HG03025 (cell line): ENCODE measurements at regions not wholly inside any gene's neighbourhood (a gene's known extent, or its start where the extent isn't known, plus 50 kb on each side); places are given as distances from the start of the nearest gene placed in this dataset.

ENCODE experiments used
- ATAC-seq: cut with Tn5 transposase; IDR thresholded peaks from one replicate; pipeline ENCODE4 v1.9.1; 2021; ENCODE audit warnings: mild to moderate bottlenecking, moderate library complexity; ENCODE audit not compliant: unreplicated experiment, low FRiP score

DNA sequence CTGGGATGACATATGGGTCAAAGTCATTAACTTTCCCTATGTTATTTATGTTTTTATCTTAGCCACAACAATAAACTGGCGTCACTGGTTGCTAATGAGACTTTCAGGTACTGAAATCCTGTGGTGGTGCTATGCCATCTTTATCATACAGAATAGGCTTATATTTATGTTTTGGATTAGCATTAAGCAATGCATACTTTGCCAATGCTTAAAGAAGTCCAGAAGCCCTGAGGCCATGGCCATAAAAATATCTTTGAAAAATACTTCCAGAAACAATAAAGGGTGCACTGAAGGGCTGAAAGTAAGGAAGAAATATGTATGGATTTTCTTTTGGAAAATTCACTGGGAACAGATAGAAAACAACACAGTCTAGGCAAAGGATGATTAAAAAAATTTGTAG lies 304.6 kb upstream of the SLC10A2 start:
- no peak for ATAC-seq

DNA sequence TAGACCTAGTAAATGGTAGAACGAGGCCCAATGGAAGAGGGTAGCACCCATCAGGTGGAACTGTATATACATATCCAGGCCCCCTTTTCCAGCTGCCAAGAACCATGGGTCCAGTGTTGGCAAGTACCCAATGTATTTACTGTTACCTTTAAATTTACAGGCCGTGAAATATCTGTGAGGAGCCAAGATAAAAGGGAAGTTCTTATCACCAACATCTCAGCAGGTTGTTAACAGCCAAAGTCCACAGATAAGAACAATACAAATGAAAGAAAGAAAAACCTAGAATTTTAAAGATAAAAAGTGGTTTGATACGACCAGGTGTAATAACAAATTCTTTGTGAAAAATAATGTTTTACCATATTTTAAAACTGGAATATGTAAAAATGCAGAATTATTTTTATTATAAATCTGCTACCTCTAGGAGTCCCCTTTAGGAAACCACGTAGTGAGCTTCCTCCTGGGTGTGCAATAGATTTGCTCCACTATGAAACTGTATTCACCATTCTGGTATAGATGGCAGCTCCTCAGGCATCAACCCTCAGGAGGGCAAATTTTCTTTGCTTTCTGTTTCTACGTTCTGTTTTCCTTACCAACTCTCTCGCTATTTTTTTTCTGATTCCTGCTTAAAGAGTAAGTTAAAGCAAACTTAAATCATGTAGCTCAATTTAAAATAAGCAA lies 292.2 kb upstream of the SLC10A2 start:
- no peak for ATAC-seq

DNA sequence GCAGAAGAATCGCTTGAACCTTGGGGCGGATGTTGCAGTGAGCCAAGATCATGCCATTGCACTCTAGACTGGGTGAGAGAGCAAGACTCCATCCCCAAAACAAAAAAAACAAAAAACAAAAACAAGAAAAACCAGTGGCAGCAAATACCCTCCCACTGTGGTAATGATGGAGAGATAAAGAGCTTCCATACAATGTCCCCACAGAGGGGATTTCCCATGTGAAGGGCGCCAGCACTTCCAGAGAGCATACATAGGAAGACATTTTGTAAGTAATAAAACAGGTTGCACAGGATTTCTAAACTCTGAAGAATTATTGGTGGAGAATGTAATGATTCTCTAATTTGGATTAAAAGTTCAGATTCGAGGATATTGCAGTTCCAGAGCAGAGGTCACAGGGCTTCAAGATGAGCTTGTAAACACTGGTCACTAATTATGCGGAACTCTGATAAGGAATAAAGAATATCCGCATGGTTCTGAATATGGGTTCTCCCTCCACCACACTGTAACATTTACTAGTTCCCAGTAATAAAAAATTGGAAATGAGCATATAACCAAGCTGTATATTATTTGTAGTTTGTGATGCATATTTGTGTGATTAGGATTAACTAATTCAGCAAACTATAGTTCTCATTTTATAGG lies 290.1 kb upstream of the SLC10A2 start:
- ATAC-seq = no peak

DNA sequence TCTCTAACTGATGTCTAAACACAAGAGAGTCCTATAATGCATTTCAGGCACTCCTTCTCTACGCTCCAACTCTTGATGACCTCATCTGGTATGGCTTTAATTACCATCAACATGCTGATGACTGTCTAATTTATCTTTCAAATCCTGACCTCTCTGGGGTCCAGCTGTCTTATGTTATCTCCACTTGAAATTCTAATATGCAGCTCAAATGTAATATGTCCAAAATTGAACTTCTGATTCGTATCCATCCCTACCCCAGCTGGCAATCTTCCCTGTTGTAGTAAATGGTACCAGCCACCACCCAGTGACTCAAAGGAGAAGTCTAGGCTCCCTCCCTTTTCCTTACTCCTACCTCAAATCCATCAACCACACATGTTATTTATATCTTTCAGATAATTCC lies 288.0 kb upstream of the SLC10A2 start:
- no peak for ATAC-seq

DNA sequence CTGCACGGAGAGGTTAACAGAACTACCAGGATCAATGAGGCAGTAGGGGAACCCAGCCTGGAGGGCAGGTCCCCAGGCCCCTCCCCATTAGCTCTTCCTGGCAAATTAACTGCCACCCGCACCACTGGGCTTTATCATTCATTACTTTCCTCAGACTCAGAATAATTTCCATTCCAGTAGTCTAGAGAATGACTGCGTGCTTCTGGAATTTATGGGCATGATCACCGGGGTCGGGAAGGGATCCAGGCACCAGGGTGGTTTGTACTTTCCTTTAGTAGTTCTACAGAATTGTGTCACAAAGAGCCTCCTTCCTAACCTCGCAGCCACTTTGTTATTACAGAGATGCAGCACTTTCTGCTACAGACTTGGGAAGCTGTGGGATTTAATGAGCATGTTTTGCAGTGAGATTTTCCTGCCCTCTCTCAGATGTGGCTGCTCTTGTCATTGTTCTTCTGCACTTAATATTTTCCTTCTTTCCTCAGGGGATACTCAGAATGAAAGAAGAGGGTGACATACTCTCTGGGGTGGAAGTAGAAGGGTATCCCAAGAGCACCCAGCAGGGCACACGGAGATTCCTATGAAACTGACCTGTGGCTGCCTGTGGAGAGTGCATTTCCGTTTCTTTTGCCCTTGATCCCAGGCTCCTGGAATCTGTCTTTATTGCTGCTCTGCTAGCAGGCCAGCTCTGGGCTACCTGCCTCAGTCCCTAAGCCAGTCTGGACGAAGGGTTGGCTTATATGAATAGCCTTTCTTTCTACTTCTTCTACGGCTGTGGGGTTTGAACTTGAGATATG lies 285.0 kb upstream of the SLC10A2 start:
- no peak for ATAC-seq

DNA sequence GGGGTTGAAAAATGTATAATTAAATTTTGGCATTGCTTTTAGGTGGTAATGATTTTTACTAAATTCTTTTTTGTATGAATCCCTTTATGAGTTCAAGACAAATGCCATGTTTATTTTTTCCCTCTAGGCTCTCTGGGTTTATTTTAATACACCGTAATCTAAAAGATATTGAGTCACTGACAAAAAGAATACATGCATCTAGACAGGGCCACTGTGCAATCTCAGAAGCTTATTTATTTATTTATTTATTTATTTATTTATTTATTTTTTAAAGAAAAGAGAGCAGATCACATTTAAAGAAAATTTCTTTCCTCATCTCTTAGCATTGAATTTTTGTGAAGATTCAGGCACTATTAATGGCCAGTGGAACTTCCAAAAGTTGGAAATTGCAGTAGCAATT lies 283.9 kb upstream of the SLC10A2 start:
- no peak for ATAC-seq

DNA sequence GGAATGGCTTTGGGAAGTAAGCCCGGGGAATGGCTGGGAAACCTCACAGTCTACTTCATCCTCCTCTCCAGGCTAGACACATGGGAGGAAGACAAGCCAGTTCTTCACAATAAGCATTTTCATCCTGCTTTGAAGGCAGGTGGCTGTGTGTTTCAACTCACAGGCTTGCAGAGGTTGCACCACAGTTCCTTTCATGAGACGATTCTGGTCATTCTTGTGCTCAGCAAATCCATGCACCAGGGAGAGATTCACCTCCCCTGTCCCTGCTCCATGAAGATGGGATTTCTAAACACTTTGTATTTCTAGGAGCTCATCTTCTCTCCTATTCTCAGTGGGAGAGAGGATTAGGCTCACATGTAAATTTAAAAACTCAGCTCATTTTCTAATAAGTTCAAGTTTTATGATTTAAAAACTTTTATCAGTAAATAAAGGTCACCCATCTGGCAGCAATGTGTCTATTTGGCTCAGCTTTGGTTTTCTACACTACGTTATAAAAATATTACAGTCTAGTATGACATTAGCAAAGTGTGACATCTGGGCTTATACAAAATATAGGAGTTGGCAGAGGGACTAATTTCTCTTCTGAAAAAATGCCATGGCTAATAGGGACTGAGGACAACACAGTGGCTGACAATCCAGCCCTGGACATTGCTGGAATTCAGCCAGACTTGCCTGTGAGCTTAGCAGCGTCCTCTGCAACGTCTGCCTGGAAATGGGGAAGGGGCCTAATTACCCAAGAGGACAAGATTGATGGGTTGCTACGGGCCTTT lies 283.2 kb upstream of the SLC10A2 start:
- ATAC-seq = no peak

DNA sequence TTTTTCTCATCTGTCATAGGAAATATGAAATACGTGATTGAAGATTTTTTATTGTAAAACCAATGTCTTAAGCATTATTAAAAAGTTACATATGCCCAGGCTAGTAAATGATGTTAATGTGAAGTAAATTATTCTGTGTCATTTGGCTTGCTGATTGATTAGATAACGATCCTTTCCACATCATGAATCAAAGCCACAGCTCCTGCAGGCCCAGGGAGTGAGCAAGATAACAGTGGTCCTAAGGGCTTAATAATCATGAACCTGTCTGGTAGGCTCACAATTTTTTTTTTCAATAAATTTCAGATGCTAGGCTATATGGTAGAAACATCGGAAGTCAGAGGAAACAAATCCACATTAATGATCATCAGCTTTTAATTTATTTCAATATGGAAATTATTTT lies 269.0 kb upstream of the SLC10A2 start:
- ATAC-seq = no peak

DNA sequence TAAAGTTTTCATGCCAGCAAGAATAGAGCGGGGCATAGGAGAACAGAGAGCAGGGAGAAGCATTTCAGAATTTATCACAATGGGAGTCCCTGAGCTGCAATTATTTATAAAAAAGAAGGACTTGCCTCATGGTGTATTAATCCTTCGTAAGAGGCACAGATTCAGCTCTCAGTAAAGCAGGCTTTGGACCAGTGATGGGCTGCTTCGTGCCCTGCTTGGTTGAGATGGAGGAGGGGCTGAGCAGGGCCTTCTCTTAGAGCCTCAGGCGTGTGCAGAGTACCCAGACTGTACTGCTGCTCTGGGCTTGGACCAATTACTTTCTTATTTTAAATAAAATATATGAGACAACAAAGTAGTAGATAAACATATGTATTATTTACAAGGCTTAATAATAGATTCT lies 265.7 kb upstream of the SLC10A2 start:
- no peak for ATAC-seq

DNA sequence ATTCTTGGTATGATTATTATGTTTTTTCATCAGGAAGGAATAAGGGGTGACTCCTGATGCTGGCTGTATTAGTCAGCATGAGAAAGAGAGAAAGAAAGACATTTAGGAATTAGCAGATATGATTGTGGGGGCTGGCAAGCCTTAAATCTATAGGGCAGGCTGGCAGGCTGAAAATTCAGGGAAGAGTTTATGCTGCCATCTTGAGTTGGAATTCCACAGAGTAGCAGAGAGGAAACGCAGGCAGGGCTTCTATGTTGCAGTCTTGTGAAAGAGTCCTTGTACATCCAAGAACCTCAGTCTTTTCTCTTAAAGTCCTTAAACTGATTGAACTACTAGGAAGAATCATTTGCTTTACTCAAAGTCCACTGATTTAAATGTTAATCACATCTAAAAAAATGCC lies 262.7 kb upstream of the SLC10A2 start:
- ATAC-seq = no peak

DNA sequence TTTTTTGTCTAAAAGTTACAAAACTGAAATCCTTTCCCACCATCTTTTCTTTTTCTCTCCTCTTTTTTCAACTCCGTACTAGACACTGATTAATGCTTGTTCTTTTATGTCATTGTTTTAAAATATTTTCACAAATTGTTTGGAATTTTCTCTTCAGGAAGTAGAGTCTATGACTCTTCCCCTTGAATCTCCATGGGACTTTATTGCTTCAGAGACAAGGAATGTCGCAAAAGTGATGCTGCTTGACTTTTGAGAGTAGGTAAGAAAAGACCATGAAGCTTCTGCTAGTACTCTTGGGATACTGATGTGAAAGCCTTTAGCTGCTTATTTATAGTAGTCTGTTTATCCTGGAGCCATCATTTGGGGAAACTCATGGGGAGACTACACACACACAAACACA lies 260.1 kb upstream of the SLC10A2 start:
- ATAC-seq = no peak

DNA sequence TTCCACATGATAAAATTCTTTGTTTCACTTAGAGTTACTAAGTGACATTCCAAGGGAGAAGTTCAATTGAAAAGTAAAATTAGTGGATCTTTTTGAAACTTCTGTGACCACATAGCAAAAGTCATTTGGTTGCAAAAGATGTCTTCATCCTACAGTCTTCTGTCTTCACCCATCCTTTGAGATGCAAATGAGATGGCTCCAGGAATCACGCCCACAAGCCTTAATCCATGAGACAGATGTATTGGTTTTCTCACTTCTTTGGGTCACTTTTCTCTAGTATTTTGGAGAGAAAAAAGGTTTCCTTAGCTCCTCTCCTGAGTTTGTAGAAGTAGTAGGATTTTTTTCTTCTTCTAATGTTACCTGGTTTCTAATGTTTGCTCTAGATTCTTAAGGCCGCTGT lies 259.5 kb upstream of the SLC10A2 start:
- no peak for ATAC-seq

DNA sequence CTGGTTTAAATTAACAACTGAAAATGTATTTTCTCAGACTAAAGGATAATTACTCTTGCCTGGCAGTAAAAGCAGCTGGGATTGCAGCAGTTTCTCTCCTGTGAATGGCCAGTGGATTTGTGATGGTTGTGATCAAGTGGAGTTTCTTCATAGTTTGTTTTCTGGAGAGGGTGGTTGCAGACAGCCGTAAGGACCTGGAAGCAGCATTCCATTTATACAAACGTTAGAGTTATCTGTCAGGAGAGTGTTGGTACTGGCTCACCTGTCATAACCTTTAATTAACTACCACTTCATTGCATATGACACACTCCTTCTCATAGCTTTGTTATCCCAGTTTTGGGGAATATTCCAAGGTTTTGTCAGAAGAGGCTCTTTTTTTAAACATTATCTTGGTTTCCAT lies 258.4 kb upstream of the SLC10A2 start:
- ATAC-seq = no peak

DNA sequence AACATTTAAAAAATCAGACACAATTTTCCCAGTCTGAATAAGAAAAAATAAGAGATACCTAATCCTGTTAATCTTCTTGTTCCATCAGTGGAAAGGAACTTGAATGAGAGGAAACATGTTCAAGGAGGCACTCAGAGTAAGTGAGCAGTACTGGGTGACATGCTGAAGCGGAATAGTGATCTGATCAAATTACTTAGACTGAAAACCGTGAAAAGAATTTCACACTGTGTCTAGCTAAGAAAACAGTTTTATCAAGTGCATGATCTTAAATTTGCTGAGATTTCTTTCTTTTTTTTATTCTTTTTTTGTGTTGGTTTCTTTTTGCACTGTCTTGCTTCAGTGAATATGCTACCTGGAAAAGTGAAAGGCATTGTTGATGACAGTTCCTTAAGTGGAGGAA lies 249.5 kb upstream of the SLC10A2 start:
- ATAC-seq = no peak

DNA sequence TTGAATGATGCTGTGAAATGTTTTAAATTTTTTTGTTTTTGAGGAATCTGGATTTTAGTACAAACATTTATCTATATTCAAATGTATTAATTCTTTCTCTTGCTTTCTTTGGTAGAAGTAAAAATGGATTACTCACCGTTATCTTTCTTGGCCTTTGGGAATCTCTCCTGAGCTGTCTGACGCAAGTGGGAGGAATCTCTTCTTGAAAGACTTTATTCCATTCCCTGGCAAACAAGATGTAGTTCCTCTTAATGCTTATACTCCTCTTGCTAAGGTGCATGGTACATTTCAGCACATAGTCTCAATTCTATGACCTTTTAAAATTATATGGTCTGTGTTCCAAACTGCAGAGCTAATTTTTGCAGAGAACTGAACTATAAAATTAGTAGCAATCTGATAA lies 246.2 kb upstream of the SLC10A2 start:
- ATAC-seq = no peak

DNA sequence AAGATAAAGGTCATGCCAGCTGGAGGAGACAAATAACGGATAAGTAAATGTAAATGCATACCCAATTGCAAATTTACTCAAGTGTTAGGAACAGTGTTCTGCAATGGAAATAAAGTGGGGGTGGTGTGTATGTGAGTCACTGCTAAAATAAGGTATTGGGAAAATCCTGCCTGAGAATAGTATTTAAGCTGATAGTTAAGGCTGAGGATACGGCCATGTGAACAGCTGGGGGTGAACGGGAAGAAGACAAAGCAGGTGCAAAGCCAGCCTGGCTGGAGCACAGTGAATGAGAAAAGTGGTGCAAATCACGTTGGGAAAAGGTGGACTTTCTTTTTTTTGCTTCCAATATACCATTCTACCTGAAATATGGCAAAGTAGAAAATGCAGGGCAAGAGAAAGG lies 242.4 kb upstream of the SLC10A2 start:
- ATAC-seq = no peak

DNA sequence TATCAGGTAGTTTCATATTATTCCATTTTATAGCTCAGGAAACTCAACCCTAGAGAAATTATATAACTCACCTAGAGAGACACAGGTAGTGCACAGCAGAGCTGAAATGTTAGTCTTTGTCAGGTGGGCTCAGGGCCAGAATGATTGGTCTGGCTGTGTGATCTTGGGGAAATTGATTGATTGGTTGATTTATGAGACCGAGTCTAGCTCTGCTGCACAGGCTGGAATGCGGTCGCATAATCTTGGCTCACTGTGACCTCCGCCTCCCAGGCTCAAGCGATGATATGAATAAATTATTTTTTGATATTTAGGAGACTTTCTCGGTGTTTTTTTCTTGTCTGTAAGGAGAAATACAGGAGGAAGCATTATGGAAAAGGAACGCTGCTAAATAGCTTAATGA lies 239.9 kb upstream of the SLC10A2 start:
- no peak for ATAC-seq

DNA sequence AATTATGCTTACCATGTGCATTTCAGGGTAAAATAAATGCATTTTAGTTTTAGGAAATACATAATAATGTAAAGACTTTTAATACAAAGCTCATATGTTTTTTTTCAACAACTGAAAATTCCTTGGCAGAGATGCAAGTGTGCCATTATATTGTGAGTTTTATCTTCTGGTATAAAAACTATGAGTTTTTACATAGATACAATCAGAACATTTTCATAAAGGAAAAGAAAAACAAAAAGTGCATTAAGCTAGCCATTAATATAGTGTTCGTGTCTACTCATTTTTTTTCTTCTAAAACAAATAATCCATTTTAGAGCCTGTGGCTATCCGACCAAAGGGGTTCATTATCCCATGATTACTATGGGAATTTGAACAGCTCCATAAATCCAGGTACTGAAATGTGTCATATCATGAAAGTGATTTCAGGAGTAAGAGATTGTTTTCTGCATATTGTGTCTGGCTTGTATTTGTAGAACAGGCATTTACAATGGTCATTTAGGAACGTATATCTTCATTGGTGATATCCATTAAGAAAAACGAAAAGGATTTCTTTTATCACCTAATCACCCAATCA lies 236.9 kb upstream of the SLC10A2 start:
- no peak for ATAC-seq

DNA sequence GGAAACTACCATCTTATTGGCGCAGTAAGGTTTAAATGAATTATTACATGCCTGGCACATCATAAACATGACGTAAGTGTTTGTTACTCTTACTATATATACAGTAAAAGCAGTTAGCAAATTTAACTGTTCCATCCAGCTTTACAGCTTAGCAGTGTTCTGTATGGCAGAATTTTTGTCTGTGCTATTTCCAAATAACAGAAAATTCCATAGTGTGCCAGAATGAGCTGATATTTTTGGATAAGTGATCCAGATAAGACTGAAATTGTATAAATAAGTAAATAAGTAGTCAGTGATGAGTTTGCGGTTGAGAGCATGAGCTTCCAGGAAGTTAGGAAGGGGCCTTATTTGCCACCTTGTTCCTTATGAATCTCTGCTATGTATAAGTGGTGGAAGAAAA lies 236.5 kb upstream of the SLC10A2 start:
- no peak for ATAC-seq

DNA sequence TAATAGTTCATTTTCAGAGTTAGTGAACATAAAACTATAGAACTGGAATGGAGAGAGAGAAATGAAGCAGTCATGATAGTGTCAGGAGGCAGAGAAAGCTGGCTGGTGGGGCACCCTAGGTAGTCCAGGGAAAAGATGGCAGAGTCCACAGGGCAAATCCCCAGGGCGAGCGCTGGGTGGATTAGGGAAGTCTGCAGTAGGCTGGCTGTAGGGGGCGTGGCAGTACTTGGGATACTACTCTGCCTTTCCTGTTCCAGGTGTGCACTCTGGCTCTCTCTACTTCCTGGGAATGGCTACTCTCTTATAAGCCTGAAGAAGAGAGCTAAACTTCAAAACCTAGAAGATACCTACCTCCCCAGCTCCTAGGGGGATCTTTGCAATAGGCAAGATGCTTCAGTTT lies 232.9 kb upstream of the SLC10A2 start:
- ATAC-seq = no peak

DNA sequence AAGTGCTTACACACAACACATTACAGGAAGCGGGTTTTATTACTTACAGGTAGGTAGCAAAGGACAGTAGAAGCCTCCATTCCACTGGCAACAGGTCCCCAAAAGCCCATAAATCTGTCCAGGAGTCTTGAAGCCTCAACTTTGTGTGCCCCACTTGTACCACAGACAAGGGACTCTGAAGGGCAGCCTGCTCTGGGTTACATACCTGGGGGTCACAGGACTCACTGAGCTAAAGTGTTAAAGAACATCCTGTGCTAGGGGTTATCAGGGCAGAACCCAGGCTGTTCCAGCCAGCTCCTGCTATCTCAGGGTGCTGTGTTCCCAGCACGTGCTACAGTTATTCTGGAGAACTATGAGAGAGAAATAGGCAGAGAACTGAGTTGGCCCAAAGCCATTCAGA lies 230.9 kb upstream of the SLC10A2 start:
- ATAC-seq = no peak
